HCT116 (cell line): ENCODE measurements at regions not wholly inside any gene's neighbourhood (a gene's known extent, or its start where the extent isn't known, plus 50 kb on each side); places are given as distances from the start of the nearest gene placed in this dataset.

ENCODE experiments used
- ATAC-seq: fragments of 200-7000 bp; cut with Tn5 transposase; 2 replicates; pipeline ENCODE4 v1.9.1; 2020; ENCODE audit warnings: mild to moderate bottlenecking, moderate library complexity
- BruUV-seq: library from RNA; stranded (reverse); fragments of 400-500 nt; replicated peaks from 2 replicates; lab custom pipeline; 2021; lab: Mats Ljungman, UMichigan
- CTCF ChIA-PET: fragments of 300-600 bp; sonication (Branson Sonifier 250); formaldehyde crosslinking; loops from one replicate; lab custom pipeline; 2021; ENCODE audit warnings: antibody characterized with exemption; lab: Charles Lee
- POLR2A ChIA-PET: fragments of 300-600, 350-600 bp; sonication (Branson Sonifier 250); formaldehyde crosslinking; loops from one replicate; lab custom pipeline; 2021; ENCODE audit warnings: antibody characterized with exemption; lab: Charles Lee
- RAD21 ChIA-PET, 2 experiments: fragments of 300-600 bp; sonication (Branson Sonifier 250); formaldehyde crosslinking; loops; one replicate each; lab custom pipeline; 2023; ENCODE audit warnings: low total read pairs in 2 of 2; ENCODE audit not compliant: uncharacterized antibody in 2 of 2, unreplicated experiment in 2 of 2, low non-redundant PET in 1 of 2; lab: Charles Lee
- DNase-seq: peaks from one replicate; pipeline ENCODE4 v3.0.0-alpha.2; 2010; ENCODE audit warnings: low read depth, low spot score
- H2AFZ ChIP-seq: fragments of 200-600 bp; shearing (Covaris generic), sonication (generic); 2 replicates; pipeline ENCODE4 v1.6.1; 2017; ENCODE audit warnings: low read depth, mixed run types, mixed read lengths, antibody characterized with exemption, low read length; ENCODE audit not compliant: poor library complexity, severe bottlenecking
- H3K27ac ChIP-seq: 2 replicates; pipeline ENCODE4 v1.5.1; 2012; ENCODE audit warnings: low read depth, low read length
- H3K27me3 ChIP-seq: fragments of 200-600 bp; sonication (generic); 2 replicates; pipeline ENCODE4 v1.6.1; 2016; ENCODE audit warnings: mixed run types, low read length, mixed read lengths; ENCODE audit not compliant: insufficient read depth
- H3K36me3 ChIP-seq, 2 experiments: fragments of 200-500 bp in 1 of 2; fragments of 200-600 bp in 1 of 2; sonication (Bioruptor generic) in 1 of 2; sonication (generic) in 1 of 2; 2 replicates each; pipeline versions ENCODE4 v1.5.1 to v1.6.1; 2014 to 2016; ENCODE audit warnings: low read length in 2 of 2, inconsistent platforms in 1 of 2, mixed read lengths in 1 of 2, mixed run types in 1 of 2; ENCODE audit not compliant: insufficient read depth in 2 of 2, control insufficient read depth in 1 of 2
- H3K4me1 ChIP-seq, 2 experiments: fragments of 200-600 bp in 1 of 2; sonication (generic) in 1 of 2; 2 replicates each; pipeline versions ENCODE4 v1.5.1 to v1.6.1; 2012 to 2017; ENCODE audit warnings: low read length in 2 of 2, inconsistent platforms in 1 of 2, mild to moderate bottlenecking in 1 of 2, mixed read lengths in 1 of 2, mixed run types in 1 of 2, moderate library complexity in 1 of 2; ENCODE audit not compliant: insufficient read depth in 2 of 2, control insufficient read depth in 1 of 2
- H3K4me2 ChIP-seq: fragments of 200-600 bp; sonication (generic); 2 replicates; pipeline ENCODE4 v1.6.1; 2017; ENCODE audit warnings: mixed run types, low read length, mixed read lengths
- H3K4me3 ChIP-seq, 2 experiments: fragments of 200-600 bp in 1 of 2; sonication (generic) in 1 of 2; replicated peaks in 1 of 2; 2 replicates each; pipeline ENCODE4 v1.5.1; 2011 to 2016; ENCODE audit warnings: low read length in 2 of 2, control low read depth in 1 of 2, low read depth in 1 of 2, mild to moderate bottlenecking in 1 of 2, mixed read lengths in 1 of 2, mixed run types in 1 of 2
- H3K79me2 ChIP-seq: fragments of 200-600 bp; sonication (generic); 2 replicates; pipeline ENCODE4 v1.6.1; 2017; ENCODE audit warnings: mild to moderate bottlenecking, mixed run types, low read length, moderate library complexity, mixed read lengths; ENCODE audit not compliant: insufficient read depth
- H3K9ac ChIP-seq: fragments of 200-600 bp; sonication (generic); 2 replicates; pipeline ENCODE4 v1.6.1; 2016; ENCODE audit warnings: low read length, mixed read lengths
- H3K9me2 ChIP-seq: fragments of 200-600 bp; sonication (generic), shearing (Covaris generic); 2 replicates; pipeline ENCODE4 v1.6.1; 2017; ENCODE audit warnings: mixed run types, mild to moderate bottlenecking, moderate library complexity; ENCODE audit not compliant: insufficient read depth
- H3K9me3 ChIP-seq, 2 experiments: fragments of 200-500 bp in 1 of 2; fragments of 200-600 bp in 1 of 2; sonication (Bioruptor generic) in 1 of 2; sonication (generic) in 1 of 2; 2 replicates each; pipeline ENCODE4 v1.6.1; 2014 to 2017; ENCODE audit warnings: low read length in 2 of 2, mixed read lengths in 2 of 2, inconsistent platforms in 1 of 2, low read depth in 1 of 2, mild to moderate bottlenecking in 1 of 2, mixed run types in 1 of 2, moderate library complexity in 1 of 2; ENCODE audit not compliant: control insufficient read depth in 1 of 2, insufficient read depth in 1 of 2
- H4K20me1 ChIP-seq: fragments of 200-600 bp; sonication (generic), shearing (Covaris generic); 2 replicates; pipeline ENCODE4 v1.6.1; 2017; ENCODE audit warnings: mixed run types, mild to moderate bottlenecking, moderate library complexity; ENCODE audit not compliant: insufficient read depth
- CBX3 ChIP-seq: IDR thresholded peaks from 2 replicates; pipeline ENCODE4 v1.6.1; 2012; ENCODE audit warnings: low read depth
- CTCF ChIP-seq, 3 experiments: fragments of 200-600 bp in 1 of 3; sonication (generic) in 1 of 3; IDR thresholded peaks in 2 of 3; conservative IDR thresholded peaks in 1 of 3; 2 replicates each; pipeline ENCODE4 v1.5.1; 2012 to 2017; ENCODE audit warnings: low read depth in 2 of 3, low read length in 2 of 3, antibody characterized with exemption in 1 of 3, borderline replicate concordance in 1 of 3, control low read depth in 1 of 3, mild to moderate bottlenecking in 1 of 3, mixed read lengths in 1 of 3, mixed run types in 1 of 3, moderate library complexity in 1 of 3; ENCODE audit not compliant: insufficient read depth in 1 of 3
- EZH2 ChIP-seq: fragments of 200-600 bp; sonication (generic); IDR thresholded peaks from 2 replicates; pipeline ENCODE4 v1.6.1; 2017; ENCODE audit warnings: antibody characterized with exemption, mixed run types
- JUND ChIP-seq: IDR thresholded peaks from 2 replicates; pipeline ENCODE4 v1.6.1; 2012
- POLR2A ChIP-seq: IDR thresholded peaks from 2 replicates; pipeline ENCODE4 v1.7.0; 2011; ENCODE audit warnings: borderline replicate concordance; ENCODE audit not compliant: insufficient read depth, insufficient read length; ENCODE audit errors: extremely low read depth
- RAD21 ChIP-seq: IDR thresholded peaks from 2 replicates; pipeline ENCODE4 v1.6.1; 2012; ENCODE audit warnings: low read depth, mild to moderate bottlenecking
- REST ChIP-seq: IDR thresholded peaks from 2 replicates; pipeline ENCODE4 v1.6.1; 2012; ENCODE audit warnings: low read depth
- SRF ChIP-seq: IDR thresholded peaks from 2 replicates; pipeline ENCODE4 v1.6.1; 2012; ENCODE audit warnings: low read depth
- TCF7L2 ChIP-seq: IDR thresholded peaks from 2 replicates; pipeline ENCODE4 v1.7.0; 2011; ENCODE audit warnings: borderline replicate concordance, inconsistent platforms; ENCODE audit not compliant: insufficient read depth, insufficient read length; ENCODE audit errors: extremely low read depth
- ZNF274 ChIP-seq: fragments of 200-500 bp; sonication (Bioruptor generic); IDR thresholded peaks from 2 replicates; pipeline ENCODE4 v1.6.1; 2014; ENCODE audit warnings: mild to moderate bottlenecking, low read depth, low read length, inconsistent platforms
- intact Hi-C: fragments of 100-400 bp; cut with micrococcal nuclease; formaldehyde crosslinking; loops from 2 replicates; pipeline ENCODE4 v1.10.0; 2022
- TF ChIP-seq, protein P1 (sequence below): IDR thresholded peaks from 2 replicates; pipeline ENCODE4 v1.6.1; 2012

- H2AFZ ChIP-seq, result no peak overlapping the region
- no peak overlapping the region for H3K4me3 ChIP-seq
- no peaks in the 10 kb centered on the region for H3K36me3 ChIP-seq
- TF ChIP-seq, protein P1, sequence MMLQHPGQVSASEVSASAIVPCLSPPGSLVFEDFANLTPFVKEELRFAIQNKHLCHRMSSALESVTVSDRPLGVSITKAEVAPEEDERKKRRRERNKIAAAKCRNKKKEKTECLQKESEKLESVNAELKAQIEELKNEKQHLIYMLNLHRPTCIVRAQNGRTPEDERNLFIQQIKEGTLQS, result no peak
- TF ChIP-seq REST (no peak), RAD21 (no peak), JUND (no peak), CTCF (IDR thresholded peaks at IDR 0.05 in 2 of 3, conservative IDR thresholded peaks at IDR 0.05 in 1 of 3; ENCODE audit: borderline replicate concordance in 1 of 3, insufficient read depth in 1 of 3, low read depth in 2 of 3, low read length in 2 of 3) (no peak), POLR2A (no peak), EZH2 (no peak), CBX3 (no peak), ZNF274 (no peak), SRF (no peak), TCF7L2 (no peak)
- no peaks in the 10 kb centered on the region for H3K9me2 ChIP-seq
- no peak for DNase-seq
- peaks cover 9% of the 10 kb centered on the region; the same call in 1 of the 2 replicates for H3K27me3 ChIP-seq
- CTCF ChIA-PET, result no interaction called here
- POLR2A ChIA-PET, result no interaction called here
- intact Hi-C loops, result no loop called here
- H3K4me1 ChIP-seq, result no peaks in the 10 kb centered on the region
- H3K79me2 ChIP-seq, result no peaks in the 10 kb centered on the region
- H3K9ac ChIP-seq, result no peak overlapping the region
- H4K20me1 ChIP-seq, result no peaks in the 10 kb centered on the region
- RAD21 ChIA-PET, result no interaction called here
- H3K4me2 ChIP-seq, result no peak overlapping the region
- no peak overlapping the region for H3K27ac ChIP-seq
- ATAC-seq, result no peak
- no peaks in the 10 kb centered on the region for H3K9me3 ChIP-seq
- no TSS peak for BruUV-seq
These were observed 341.8 kb downstream of the CYRIA start for GRCh38 chr2:16323551-16324543.
